ENCODE measurements at regions not wholly inside any gene's neighbourhood (a gene's known extent, or its start where the extent isn't known, plus 50 kb on each side); places are given as distances from the start of the nearest gene placed in this dataset.

GRCh38 chr5:60014331-60014730 is 120.8 kb upstream of the PDE4D start:
- Histone ChIP-seq H3K27ac (no peak overlapping the region), H3K4me3 (no peak overlapping the region), H3K27me3 (no peaks in the 10 kb centered on the region), H3K4me1 (no peaks in the 10 kb centered on the region), H3K9me3 (peaks cover 0 to 7% of the 10 kb centered on the region in 2 donors), H3K36me3 (no peaks in the 10 kb centered on the region)
- ATAC-seq, result peak; percentile 44
- intact Hi-C loops (cut with DNase I), result no loop called here
- no peak for DNase-seq
- TF ChIP-seq CTCF (IDR thresholded peaks at IDR 0.05), result no peak

- intact Hi-C loops (cut with DNase I), result no loop called here
- DNase-seq, result no peak
- H3K36me3 ChIP-seq, result no peaks in the 10 kb centered on the region
- TF ChIP-seq CTCF (IDR thresholded peaks at IDR 0.05), result no peak
- no peak overlapping the region for H3K4me3 ChIP-seq
- H3K27me3 ChIP-seq, result no peaks in the 10 kb centered on the region
- no peak overlapping the region for H3K27ac ChIP-seq
- no peak for ATAC-seq
- H3K4me1 ChIP-seq, result no peaks in the 10 kb centered on the region
- H3K9me3 ChIP-seq, result no peaks in the 10 kb centered on the region
These were observed 117.3 kb upstream of the PDE4D start for GRCh38 chr5:60010853-60011252.

- Histone ChIP-seq H3K4me3 (no peak overlapping the region), H3K27me3 (no peaks in the 10 kb centered on the region), H3K4me1 (no peaks in the 10 kb centered on the region), H3K27ac (no peak overlapping the region), H3K9me3 (no peaks in the 10 kb centered on the region), H3K36me3 (no peaks in the 10 kb centered on the region)
- no peak for DNase-seq
- no peak for ATAC-seq
- peak in 1 of 2 donors; percentile 39 for TF ChIP-seq CTCF (IDR thresholded peaks at IDR 0.05)
- intact Hi-C loops (cut with DNase I), result no loop called here
These were observed 116.8 kb upstream of the PDE4D start for GRCh38 chr5:60010328-60010727.

- ATAC-seq, result peak; percentile 68
- peak in 1 of 4 donors; percentile 0 for DNase-seq
- H3K36me3 ChIP-seq, result no peaks in the 10 kb centered on the region
- H3K4me1 ChIP-seq, result no peaks in the 10 kb centered on the region
- H3K27ac ChIP-seq, result no peak overlapping the region
- no peaks in the 10 kb centered on the region for H3K27me3 ChIP-seq
- intact Hi-C loops (cut with DNase I), result no loop called here
- H3K4me3 ChIP-seq, result no peak overlapping the region
- H3K9me3 ChIP-seq, result peaks cover 0 to 14% of the 10 kb centered on the region in 2 donors
- TF ChIP-seq CTCF (IDR thresholded peaks at IDR 0.05), result no peak
These were observed 114.2 kb upstream of the PDE4D start for GRCh38 chr5:60007729-60008128.

GRCh38 chr5:59999056-59999455 is 105.5 kb upstream of the PDE4D start:
- H3K4me3 ChIP-seq, result no peak overlapping the region
- H3K36me3 ChIP-seq, result no peaks in the 10 kb centered on the region
- no peak for ATAC-seq
- peaks cover 0 to 22% of the 10 kb centered on the region in 2 donors for H3K9me3 ChIP-seq
- DNase-seq, result no peak
- no peak overlapping the region for H3K27ac ChIP-seq
- no peaks in the 10 kb centered on the region for H3K27me3 ChIP-seq
- no peak for TF ChIP-seq CTCF (IDR thresholded peaks at IDR 0.05)
- no peaks in the 10 kb centered on the region for H3K4me1 ChIP-seq
- intact Hi-C loops (cut with DNase I), result no loop called here

Data from left lung (tissue), 4 donors.